NCI-H345 (cell line): ENCODE measurements at regions not wholly inside any gene's neighbourhood (a gene's known extent, or its start where the extent isn't known, plus 50 kb on each side); places are given as distances from the start of the nearest gene placed in this dataset.
"Not testable (repeated sequence)": the region's sequence is repeated elsewhere in the genome, so short reads cannot be mapped to it uniquely, and the experiment has no call there.

ENCODE experiments used
- DNase-seq: peaks from one replicate; lab custom pipeline; 2025; lab: John Stamatoyannopoulos, UW

- no peak for DNase-seq
Measured at GRCh38 chr15:79765081-79765480, 131.7 kb downstream of the MTHFS start.

GRCh38 chr15:79769069-79769481 lies 127.7 kb downstream of the MTHFS start:
- DNase-seq: no peak

GRCh38 chr15:79769933-79770759 lies 126.7 kb downstream of the MTHFS start:
- DNase-seq: no peak

- DNase-seq: no peak
Measured at GRCh38 chr15:79773128-79773527, 123.7 kb downstream of the MTHFS start.

- DNase-seq: no peak
Measured at GRCh38 chr15:79775821-79776220, 121.0 kb downstream of the MTHFS start.

GRCh38 chr15:79777916-79778315 lies 118.9 kb downstream of the MTHFS start:
- DNase-seq: no peak

- DNase-seq: no peak
Measured at GRCh38 chr15:79778378-79778990, 118.3 kb downstream of the MTHFS start.

- DNase-seq: no peak
Measured at GRCh38 chr15:79779746-79780145, 117.1 kb downstream of the MTHFS start.

- DNase-seq: not testable (repeated sequence)
Measured at GRCh38 chr15:79782307-79782706, 114.5 kb downstream of the MTHFS start.
